Thymus (tissue), 11 donors: ENCODE measurements at regions not wholly inside any gene's neighbourhood (a gene's known extent, or its start where the extent isn't known, plus 50 kb on each side); places are given as distances from the start of the nearest gene placed in this dataset.

ENCODE experiments used
- DNase-seq, 9 donors: peaks; one replicate each; pipeline ENCODE4 v3.0.0-alpha.2; 2013; ENCODE audit warnings: low spot score in 9 of 9, low read depth in 6 of 9, missing footprints in 1 of 9
- H3K27ac ChIP-seq, 2 donors: one replicate each; pipeline ENCODE4 v1.5.1; 2013; ENCODE audit warnings: control low read depth in 1 of 2, low read depth in 1 of 2, low read length in 1 of 2, mild to moderate bottlenecking in 1 of 2, moderate library complexity in 1 of 2
- H3K27me3 ChIP-seq, 2 donors: one replicate each; pipeline ENCODE4 v1.5.1; 2013; ENCODE audit warnings: low read length in 1 of 2; ENCODE audit not compliant: control insufficient read depth in 2 of 2, insufficient read depth in 1 of 2
- H3K36me3 ChIP-seq, 2 donors: one replicate each; pipeline ENCODE4 v1.5.1; 2013; ENCODE audit warnings: low read length in 1 of 2, mild to moderate bottlenecking in 1 of 2, moderate library complexity in 1 of 2; ENCODE audit not compliant: control insufficient read depth in 2 of 2, insufficient read depth in 2 of 2
- H3K4me1 ChIP-seq, 2 donors: one replicate each; pipeline ENCODE4 v1.5.1; 2013; ENCODE audit warnings: low read length in 2 of 2; ENCODE audit not compliant: control insufficient read depth in 2 of 2, insufficient read depth in 2 of 2
- H3K4me3 ChIP-seq, 2 donors: one replicate each; pipeline ENCODE4 v1.5.1; 2013; ENCODE audit warnings: low read length in 2 of 2, control low read depth in 1 of 2, mild to moderate bottlenecking in 1 of 2
- H3K9me3 ChIP-seq, 2 donors: one replicate each; pipeline ENCODE4 v1.5.1; 2013; ENCODE audit warnings: low read length in 1 of 2, mild to moderate bottlenecking in 1 of 2; ENCODE audit not compliant: control insufficient read depth in 2 of 2, insufficient read depth in 1 of 2
- WGBS: extraction: QIAGEN DNeasy Blood & Tissue Kit; methylation state at CpG from one replicate; pipeline ENCODE4 v1.1.7; 2013; 5-methylcytosine and 5-hydroxymethylcytosine counted together
- donor health status: healthy.

DNA sequence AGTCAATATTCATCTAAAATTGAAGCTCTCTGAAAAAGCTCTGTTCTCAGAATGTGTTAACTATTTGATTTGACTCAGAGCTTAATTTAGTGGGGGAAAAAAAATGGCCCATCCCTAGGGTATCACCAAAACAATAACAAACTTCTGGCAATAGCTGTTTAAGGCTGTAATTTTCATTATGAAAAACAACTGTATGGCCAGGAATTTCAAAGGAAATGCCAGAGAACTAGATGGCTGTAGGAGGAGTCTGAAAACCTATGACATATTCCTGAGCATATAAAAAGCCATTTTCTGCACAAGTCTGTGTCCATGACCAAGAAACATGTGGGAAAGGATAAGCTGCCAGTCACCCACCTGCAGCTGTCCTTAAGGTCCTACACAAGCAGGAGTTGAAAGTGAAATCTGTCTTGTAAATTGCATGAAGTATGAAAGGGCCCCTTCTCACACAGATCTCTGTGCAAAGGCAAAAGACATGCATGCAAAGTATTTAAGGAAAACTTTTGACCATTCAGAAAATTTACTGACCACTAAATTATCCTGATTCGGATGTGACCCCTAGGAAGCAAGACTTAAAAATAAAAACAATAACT, 299.1 kb downstream of the BTG1 start:
- Histone ChIP-seq H3K9me3 (peaks cover 0 to 2% of the 10 kb centered on the region in 2 donors), H3K27me3 (no peaks in the 10 kb centered on the region), H3K27ac (no peak overlapping the region), H3K4me3 (no peak overlapping the region), H3K4me1 (no peaks in the 10 kb centered on the region), H3K36me3 (no peaks in the 10 kb centered on the region)
- WGBS, result 98% methylated on average over 1 of the region's 1 CpG
- peak in 2 of 9 donors; percentile 10 to 29 for DNase-seq

DNA sequence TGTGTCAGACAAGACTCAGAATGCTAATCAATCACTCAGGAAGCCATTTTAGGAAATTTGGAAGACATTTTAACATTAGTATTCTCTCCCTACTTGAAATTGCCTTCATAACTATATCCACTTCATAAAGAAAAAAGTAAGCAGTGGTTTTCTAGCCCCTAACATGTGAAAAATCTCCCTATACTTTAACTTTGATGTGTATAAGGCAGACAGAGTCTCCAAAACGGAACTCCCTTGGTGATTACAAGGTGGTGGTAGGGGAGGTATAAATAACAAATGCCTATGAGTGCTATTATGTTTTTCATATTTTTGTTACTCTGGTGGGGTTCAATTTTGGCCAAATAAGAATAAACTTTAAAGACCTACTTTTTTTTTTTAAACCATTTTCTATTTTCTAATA, 300.3 kb downstream of the BTG1 start:
- DNase-seq, result no peak
- H3K27me3 ChIP-seq, result no peaks in the 10 kb centered on the region
- H3K4me1 ChIP-seq, result no peaks in the 10 kb centered on the region
- H3K4me3 ChIP-seq, result no peak overlapping the region
- 92% methylated on average over 1 of the region's 1 CpG for WGBS
- H3K27ac ChIP-seq, result no peak overlapping the region
- peaks cover 0 to 2% of the 10 kb centered on the region in 2 donors for H3K9me3 ChIP-seq
- H3K36me3 ChIP-seq, result no peaks in the 10 kb centered on the region

DNA sequence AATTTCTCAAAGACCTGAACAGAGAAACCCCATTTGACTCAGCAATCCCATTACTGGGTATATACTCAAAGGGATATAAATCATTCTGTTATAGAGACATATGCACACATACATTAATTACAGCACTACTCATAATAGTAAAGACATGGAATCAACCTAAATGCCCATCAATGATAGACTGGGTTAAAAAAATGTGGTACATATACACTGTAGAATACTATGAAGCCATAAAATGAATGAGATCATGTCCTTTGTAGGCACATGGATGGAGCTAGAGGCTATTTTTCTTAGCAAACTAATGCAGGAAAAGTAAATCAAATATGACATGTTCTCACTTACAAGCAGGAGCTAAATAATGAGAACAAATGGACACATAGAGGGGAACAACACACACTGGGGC, 303.8 kb downstream of the BTG1 start:
- no peaks in the 10 kb centered on the region for H3K36me3 ChIP-seq
- H3K9me3 ChIP-seq, result peaks cover 0 to 2% of the 10 kb centered on the region in 2 donors
- no peak for DNase-seq
- no peak overlapping the region for H3K4me3 ChIP-seq
- H3K27ac ChIP-seq, result no peak overlapping the region
- H3K4me1 ChIP-seq, result no peaks in the 10 kb centered on the region
- H3K27me3 ChIP-seq, result no peaks in the 10 kb centered on the region

DNA sequence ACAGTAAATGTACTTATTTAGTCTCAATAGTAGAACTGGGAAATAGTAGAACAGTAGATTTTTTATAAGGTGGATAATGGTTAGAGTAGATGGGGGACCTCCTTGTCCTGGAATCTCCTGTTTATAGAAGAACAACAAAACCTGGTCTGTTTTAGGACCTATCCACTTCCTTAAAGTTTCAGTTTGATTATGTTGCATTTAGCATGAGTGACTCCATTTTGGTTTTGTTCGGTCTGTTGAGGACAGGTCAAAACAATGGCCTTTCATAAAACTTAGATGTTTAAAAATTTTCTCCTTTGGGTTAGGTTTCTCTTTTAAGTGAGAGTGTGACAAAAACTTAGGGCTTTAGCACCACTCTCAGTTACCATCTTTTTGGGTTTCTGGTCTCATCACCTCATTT, 308.9 kb downstream of the BTG1 start:
- Histone ChIP-seq H3K9me3 (no peaks in the 10 kb centered on the region), H3K27me3 (no peaks in the 10 kb centered on the region)
- WGBS, result 100% methylated on average over 1 of the region's 1 CpG

DNA sequence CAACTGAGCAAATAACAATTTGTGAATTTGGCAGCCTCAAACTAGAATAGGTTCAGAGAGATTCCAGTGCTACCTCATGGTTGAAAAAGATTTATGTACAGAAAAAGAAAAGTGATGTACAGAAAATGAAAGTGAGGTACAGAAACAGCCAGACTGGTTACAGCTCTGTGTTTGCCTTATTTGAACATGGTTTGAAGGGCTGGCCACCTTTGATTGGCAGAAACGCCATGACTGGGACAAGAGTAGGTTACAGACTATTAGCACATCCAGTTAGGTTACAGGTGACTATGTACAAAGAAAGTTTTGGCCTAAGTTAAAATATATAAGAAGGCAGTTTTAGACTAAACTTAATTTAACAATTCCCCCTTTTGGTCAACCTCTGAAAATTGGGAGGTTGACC, 309.4 kb downstream of the BTG1 start:
- no peak for DNase-seq
- H3K27ac ChIP-seq, result no peak overlapping the region
- 95% methylated on average over 1 of the region's 1 CpG for WGBS
- no peaks in the 10 kb centered on the region for H3K9me3 ChIP-seq
- no peak overlapping the region for H3K4me3 ChIP-seq
- H3K36me3 ChIP-seq, result no peaks in the 10 kb centered on the region
- no peaks in the 10 kb centered on the region for H3K27me3 ChIP-seq
- H3K4me1 ChIP-seq, result no peaks in the 10 kb centered on the region

More for the DNA sequence above, 308.9 kb downstream of the BTG1 start:
- H3K36me3 ChIP-seq, result no peaks in the 10 kb centered on the region
- H3K4me3 ChIP-seq, result no peak overlapping the region
- H3K4me1 ChIP-seq, result no peaks in the 10 kb centered on the region
- DNase-seq, result no peak
- H3K27ac ChIP-seq, result no peak overlapping the region

DNA sequence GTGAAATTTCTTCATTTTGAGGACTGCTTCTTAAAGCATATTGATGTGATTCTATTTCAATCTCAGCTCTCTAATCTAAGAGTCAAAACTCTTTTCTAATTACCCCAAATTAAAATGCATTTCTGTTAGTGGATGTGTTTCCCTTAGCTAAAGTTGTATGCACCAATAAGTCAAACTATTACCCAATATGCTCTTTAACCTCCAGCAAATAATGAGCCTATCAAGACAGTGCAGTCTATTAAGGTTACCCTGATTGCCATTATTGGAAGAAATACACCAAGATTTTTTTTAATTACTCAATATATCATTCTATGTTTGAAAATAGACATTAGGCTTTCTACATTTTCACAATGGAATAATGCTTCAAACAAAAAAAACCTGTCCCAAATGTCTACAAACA, 310.0 kb downstream of the BTG1 start:
- Histone ChIP-seq H3K27me3 (no peaks in the 10 kb centered on the region), H3K27ac (no peak overlapping the region), H3K9me3 (no peaks in the 10 kb centered on the region), H3K4me3 (no peak overlapping the region), H3K36me3 (no peaks in the 10 kb centered on the region), H3K4me1 (no peaks in the 10 kb centered on the region)
- no peak for DNase-seq

DNA sequence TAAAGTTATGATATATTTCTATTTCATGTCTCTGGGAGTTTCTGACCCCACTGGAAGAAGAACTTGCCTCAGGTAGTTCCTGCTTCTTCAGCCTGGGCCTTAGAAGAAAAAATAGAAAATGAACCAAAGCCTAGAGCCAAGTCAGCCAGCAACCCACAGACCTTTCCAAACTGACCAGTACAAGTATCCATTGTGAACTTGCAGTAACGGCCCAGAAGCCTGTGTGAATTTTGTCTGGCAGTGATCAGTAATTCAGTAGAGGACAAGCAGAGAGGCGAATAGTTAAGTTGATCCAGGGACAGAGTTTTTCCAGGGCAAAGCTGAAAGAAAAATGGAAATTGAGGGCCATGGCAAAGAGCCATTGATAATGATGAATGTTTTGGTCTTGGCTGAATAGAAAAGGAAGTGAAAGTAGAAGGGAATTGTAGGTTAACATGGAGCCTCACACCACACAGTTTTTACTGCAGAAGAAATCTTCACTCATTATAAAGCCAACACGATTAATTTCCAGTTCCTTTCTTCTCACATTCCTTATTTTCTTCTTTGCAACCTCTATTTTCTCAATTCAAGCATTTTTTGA, 311.8 kb downstream of the BTG1 start:
- no peak overlapping the region for H3K27ac ChIP-seq
- H3K4me1 ChIP-seq, result no peaks in the 10 kb centered on the region
- H3K36me3 ChIP-seq, result no peaks in the 10 kb centered on the region
- no peaks in the 10 kb centered on the region for H3K9me3 ChIP-seq
- no peak for DNase-seq
- no peaks in the 10 kb centered on the region for H3K27me3 ChIP-seq
- WGBS, result 98% methylated on average over 3 of the region's 3 CpGs
- no peak overlapping the region for H3K4me3 ChIP-seq

DNA sequence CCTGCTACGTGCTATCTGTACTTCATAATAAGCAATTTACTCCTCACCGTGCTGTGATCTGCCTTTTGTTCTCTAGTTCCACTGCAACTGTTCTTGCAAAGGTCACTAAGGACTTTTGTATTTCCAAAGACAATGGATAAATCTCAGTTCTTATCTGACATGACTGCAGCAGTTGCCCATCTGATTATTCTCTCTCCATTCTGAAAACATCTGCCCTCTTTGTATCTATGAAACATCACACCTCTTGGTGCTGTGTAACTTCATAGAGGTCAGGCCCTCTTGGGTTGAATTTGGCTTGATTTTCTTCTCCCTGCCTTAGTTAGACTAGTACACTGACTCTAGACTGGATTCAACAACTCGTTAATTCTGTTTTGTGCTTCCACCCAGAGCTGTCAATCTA, 319.6 kb downstream of the BTG1 start:
- Histone ChIP-seq H3K27me3 (no peaks in the 10 kb centered on the region), H3K9me3 (no peaks in the 10 kb centered on the region), H3K4me1 (no peaks in the 10 kb centered on the region), H3K4me3 (no peak overlapping the region), H3K27ac (no peak overlapping the region), H3K36me3 (no peaks in the 10 kb centered on the region)
- DNase-seq, result no peak
- 94% methylated on average over 3 of the region's 3 CpGs for WGBS

DNA sequence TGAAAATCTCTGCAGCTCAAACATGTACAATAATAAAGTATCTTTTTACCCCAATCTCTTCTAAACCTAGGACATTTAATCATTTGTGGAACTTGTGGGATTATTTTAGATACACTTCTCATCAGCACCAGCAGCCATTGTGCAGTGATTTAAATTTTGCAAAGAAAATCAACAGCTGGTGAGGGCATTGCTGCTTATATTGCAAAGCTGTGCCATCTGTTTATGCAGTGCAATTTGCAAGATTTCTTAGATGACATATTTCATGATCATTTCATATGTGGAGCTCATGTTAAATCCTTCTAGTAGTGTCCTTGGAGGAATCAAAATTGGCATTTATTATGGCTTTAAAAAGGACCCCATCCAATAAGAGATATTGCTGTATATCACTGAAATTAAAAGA, 320.7 kb downstream of the BTG1 start:
- Histone ChIP-seq H3K4me3 (no peak overlapping the region), H3K4me1 (no peaks in the 10 kb centered on the region), H3K27me3 (no peaks in the 10 kb centered on the region), H3K27ac (no peak overlapping the region), H3K9me3 (no peaks in the 10 kb centered on the region), H3K36me3 (no peaks in the 10 kb centered on the region)
- DNase-seq, result no peak

DNA sequence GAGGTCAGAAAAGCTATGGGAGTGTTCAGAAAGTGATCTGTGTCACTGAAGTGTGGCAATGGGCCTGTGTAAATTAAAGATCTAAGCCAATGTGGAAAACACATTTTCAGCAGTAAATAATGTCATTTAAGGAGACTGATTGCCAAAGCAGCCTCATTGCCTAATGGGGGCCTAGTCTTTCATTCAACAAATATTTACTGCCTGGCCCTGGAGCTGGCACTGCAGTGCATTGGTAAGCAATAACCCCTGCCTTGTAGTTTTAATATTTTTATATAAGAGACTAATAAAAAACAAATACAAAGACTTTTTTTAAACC, 326.6 kb downstream of the BTG1 start:
- H3K36me3 ChIP-seq, result no peaks in the 10 kb centered on the region
- H3K27me3 ChIP-seq, result no peaks in the 10 kb centered on the region
- H3K9me3 ChIP-seq, result no peaks in the 10 kb centered on the region
- DNase-seq, result no peak
- no peak overlapping the region for H3K27ac ChIP-seq
- no peaks in the 10 kb centered on the region for H3K4me1 ChIP-seq
- no peak overlapping the region for H3K4me3 ChIP-seq
